Loucy (cell line): ENCODE measurements at regions not wholly inside any gene's neighbourhood (a gene's known extent, or its start where the extent isn't known, plus 50 kb on each side); places are given as distances from the start of the nearest gene placed in this dataset.

ENCODE experiments used
- CTCF ChIP-seq: fragments of 200-600 bp; sonication (generic); conservative IDR thresholded peaks from 2 replicates; pipeline ENCODE4 v1.5.1; 2014; ENCODE audit warnings: mild to moderate bottlenecking, antibody characterized with exemption, low read length
- EZH2phosphoT487 ChIP-seq: fragments of 200-600 bp; IDR thresholded peaks from 2 replicates; pipeline ENCODE4 v1.6.1; 2018; ENCODE audit warnings: antibody characterized with exemption, mild to moderate bottlenecking, moderate library complexity, borderline replicate concordance

DNA sequence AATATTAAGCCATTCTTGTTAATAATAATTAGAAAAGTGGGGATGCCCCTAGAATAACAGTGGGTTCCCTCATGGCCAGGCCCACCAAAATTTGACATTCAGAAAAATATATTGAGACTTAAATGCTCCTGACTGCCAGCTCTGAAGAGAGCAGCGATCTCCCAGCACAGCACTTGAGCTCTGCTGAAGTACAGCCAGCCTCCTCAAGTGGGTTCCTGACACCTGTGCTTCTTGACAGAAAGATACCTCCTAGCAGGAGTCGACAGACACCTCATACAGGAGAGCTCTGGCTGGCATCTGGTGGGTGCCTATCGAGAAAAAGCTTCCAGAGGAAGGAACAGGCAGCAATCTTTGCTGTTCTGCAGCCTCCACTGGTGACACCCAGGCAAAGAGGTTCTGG, 261.5 kb downstream of the DTWD2 start:
- no peak for TF ChIP-seq CTCF
- no peak for TF ChIP-seq EZH2phosphoT487
